SK-MEL-5 (cell line): ENCODE measurements at regions not wholly inside any gene's neighbourhood (a gene's known extent, or its start where the extent isn't known, plus 50 kb on each side); places are given as distances from the start of the nearest gene placed in this dataset.

Experiments used
- DNase-seq: peaks from one replicate; pipeline ENCODE4 v3.0.0-alpha.2; 2016; ENCODE audit warnings: low read depth, low spot score
- in situ Hi-C: cut with HindIII; loops from 2 replicates; pipeline ENCODE4 v1.10.0; 2016; ENCODE audit warnings: low sequenced_read_pairs, high pct_unique_total_duplicates, low pct_unique_long_range_greater_than_20kb

DNA sequence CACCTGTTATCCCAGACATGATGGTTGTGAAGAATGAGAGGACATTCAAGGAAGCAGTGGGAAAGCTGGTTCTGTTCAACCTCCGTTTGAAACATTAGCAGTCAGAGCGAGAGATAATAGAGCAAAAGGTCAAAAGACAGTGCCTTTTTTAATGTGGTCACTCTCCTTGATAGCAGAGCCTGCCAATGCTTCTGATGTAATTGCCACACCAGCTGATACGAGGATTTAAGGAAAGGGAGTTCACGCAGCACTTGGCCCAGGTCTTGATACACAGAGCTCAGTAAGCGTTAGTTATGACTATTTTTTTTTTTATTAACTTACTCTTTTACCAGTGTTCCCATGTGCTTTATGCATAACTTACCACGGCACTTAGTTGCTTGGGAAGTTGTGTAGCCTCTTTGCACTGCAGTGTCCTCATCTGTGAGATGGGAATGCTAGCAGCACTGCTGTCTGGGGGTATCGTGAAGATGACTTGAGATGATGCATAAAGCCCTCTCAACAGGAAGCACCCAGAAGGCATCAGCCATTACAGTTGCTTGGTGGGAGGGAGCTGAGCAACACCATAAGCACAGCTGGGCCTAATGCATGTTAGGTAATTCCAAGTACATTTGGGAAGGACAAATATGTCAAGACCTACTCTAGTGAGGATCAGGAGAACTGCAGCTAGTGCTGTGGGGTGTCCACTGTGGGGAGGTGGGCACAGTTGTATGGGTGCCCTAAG is 123.3 kb upstream of the RASGRP1 start:
- in situ Hi-C loops, result no loop called here
- no peak for DNase-seq

DNA sequence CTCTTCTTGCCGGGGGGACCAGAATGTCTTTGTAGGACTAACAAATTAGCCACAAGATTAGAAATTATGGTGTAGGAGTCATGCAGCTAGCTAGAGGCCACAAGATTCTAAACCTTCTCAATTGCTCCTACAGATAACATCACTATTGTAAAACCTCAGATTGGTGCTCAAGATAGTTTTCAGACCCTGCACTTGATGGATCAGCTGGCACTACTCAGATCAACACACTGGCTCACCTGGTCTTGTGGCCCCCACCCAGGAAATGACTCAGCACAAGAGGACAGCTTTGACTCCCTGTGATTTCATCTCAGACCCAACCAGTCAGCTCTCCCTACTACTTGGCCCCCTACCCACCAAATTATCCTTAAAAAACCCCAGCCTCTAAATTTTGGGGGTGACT is 124.1 kb upstream of the RASGRP1 start:
- in situ Hi-C loops, result no loop called here

GRCh38 chr15:38689522-38689921 is 124.9 kb upstream of the RASGRP1 start:
- no peak for DNase-seq
- in situ Hi-C loops, result no loop called here

More for the DNA sequence above, 124.1 kb upstream of the RASGRP1 start:
- no peak for DNase-seq

GRCh38 chr15:38690216-38690615 is 125.6 kb upstream of the RASGRP1 start:
- in situ Hi-C loops, result no loop called here
- no peak for DNase-seq

GRCh38 chr15:38690719-38691332 is 126.2 kb upstream of the RASGRP1 start:
- peak; percentile 85 for DNase-seq
- in situ Hi-C loops, result no loop called here

DNA sequence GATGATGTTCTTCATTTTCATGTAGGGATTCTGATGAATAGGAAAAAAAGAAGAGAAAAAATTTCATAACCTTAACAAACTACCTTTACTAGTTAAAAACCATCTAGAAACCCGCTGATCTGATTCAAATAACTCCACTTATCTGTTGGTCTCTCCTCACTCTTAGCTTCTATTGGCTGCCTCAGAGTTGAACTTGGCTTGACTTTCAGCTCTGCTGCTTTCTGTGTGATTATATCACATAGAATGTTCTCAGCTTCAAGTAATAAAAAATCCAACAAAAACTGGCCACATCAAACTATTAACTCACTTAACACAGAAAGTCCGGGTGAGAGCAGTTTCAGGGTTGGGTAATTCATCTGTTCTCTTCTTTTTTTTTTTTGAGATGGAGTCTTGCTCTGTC is 126.8 kb upstream of the RASGRP1 start:
- in situ Hi-C loops, result no loop called here
- DNase-seq, result no peak

GRCh38 chr15:38691965-38692788 is 127.6 kb upstream of the RASGRP1 start:
- in situ Hi-C loops, result no loop called here
- DNase-seq, result no peak

DNA sequence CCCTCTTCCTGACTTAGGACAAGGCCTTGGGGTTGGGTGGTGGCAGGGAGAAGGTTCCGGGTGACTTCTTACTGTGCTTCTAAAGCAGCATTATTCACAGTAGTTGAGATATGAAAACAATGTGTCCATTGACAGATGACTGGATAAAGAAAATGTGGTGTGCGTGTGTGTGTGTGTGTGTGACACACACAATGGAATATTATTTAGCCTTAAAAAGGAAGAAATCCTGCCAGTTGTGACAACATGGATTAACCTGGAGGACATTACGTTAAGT is 128.1 kb upstream of the RASGRP1 start:
- in situ Hi-C loops, result no loop called here
- DNase-seq, result peak; percentile 40

DNA sequence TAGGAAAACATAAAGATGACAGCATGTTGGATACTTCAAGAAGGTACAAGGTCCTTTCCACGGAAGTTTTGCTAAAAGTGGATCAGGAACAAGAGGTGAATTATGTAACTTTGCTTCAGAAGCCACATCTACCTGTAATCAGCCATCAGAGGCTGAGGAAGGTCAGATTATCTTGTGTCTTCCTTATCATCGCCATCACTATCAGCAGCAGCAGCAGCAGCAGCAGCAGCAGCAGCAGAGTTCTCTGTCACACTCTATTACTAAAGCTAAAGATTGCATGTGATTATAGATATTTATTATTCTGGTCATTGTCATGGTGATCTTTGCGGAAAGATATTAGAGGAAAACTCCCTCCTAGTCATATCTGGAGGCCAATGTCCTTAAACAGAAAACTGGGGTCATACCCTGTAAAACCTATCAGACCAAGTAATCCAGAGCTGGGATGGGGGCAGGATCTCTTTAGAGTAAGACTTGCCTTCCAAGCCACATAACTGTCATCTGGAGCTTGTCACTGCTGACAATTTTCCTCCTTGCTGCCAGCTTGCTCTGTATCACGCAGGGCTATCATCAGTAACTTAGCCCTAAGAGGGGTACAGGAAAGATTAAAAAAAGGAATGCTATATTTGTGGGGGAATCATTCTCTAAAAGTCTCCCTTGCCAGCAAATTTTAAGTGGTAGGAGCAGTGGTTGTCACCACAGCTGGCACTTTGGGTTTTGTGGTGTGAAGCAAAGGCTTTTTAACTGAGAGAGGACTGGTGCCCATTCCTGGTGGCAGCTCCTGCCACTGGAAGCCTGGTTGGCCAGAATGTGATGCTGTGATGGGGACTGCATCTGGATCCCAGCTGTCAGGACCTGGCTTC is 130.9 kb upstream of the RASGRP1 start:
- DNase-seq, result no peak
- in situ Hi-C loops, result no loop called here

- no peak for DNase-seq
- in situ Hi-C loops, result no loop called here
These were observed 131.6 kb upstream of the RASGRP1 start for GRCh38 chr15:38696109-38696727.

GRCh38 chr15:38696790-38697495 is 132.3 kb upstream of the RASGRP1 start:
- in situ Hi-C loops, result no loop called here
- DNase-seq, result no peak

DNA sequence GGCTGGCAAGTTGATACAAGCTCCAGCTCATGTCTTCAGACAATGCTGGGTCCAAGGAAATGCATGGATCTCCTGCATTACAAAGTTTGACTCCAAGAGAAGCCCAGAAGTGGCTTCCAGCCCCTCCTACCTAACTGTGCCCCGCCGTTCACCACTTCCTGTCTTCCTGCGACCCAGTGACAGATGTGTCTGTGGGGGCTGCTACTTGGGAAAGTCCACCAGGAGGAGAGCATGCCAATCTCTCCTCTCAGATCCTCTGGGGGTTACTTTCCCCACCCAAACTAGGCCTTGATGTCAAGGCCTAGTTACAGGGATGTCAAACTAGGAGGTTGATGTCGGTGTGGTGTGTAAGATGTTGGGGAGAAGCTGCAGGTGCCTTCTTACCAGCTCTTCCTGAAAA is 133.6 kb upstream of the RASGRP1 start:
- in situ Hi-C loops, result no loop called here
- DNase-seq, result no peak

DNA sequence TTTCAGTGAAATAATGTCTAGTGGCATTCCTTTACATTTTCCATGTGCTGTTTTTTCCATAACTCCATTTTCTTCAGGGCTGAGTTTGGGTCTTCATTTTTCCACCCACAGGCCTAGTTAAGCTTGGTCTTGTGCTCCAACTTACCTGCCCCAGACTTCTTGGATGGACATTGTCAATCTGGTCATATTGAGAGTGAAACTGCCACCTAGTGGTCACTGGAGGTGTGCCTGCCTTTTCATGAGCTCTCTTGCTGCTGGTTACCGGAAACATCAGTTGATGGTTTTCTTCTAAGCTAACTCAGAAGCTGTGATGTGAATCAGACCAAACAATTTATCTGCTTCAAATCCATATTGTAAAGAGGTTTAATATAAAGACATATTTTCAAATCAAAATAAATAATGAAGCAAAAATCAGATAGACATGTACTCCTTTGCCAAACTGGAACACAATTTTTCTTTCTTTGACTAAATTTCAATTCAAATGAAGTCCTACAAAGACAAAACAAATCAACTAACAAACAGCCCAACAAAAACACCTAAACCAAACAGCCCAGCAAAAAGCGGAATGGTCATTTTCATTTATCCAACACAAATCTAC is 135.1 kb upstream of the RASGRP1 start:
- DNase-seq, result peak; percentile 77
- in situ Hi-C loops, result no loop called here

GRCh38 chr15:38701149-38701548 is 136.5 kb upstream of the RASGRP1 start:
- in situ Hi-C loops, result no loop called here

GRCh38 chr15:38702178-38702912 is 137.7 kb upstream of the RASGRP1 start:
- no peak for DNase-seq
- in situ Hi-C loops, result no loop called here

More at GRCh38 chr15:38701149-38701548, 136.5 kb upstream of the RASGRP1 start:
- no peak for DNase-seq
